ENCODE measurements at regions not wholly inside any gene's neighbourhood (a gene's known extent, or its start where the extent isn't known, plus 50 kb on each side); places are given as distances from the start of the nearest gene placed in this dataset.

GRCh38 chr5:161095953-161096352 lies 243.9 kb upstream of the ATP10B start:
- Mint-ChIP-seq H3K4me3 (no peak overlapping the region), H3K27me3 (no peaks in the 10 kb centered on the region), H3K27ac (no peak overlapping the region), H3K4me1 (no peaks in the 10 kb centered on the region), H3K9me3 (no peaks in the 10 kb centered on the region), H3K36me3 (ENCODE audit: low read depth) (no peaks in the 10 kb centered on the region)
- POLR2A ChIA-PET = no interaction called here
- no peak for DNase-seq
- CTCF ChIA-PET = no interaction called here

GRCh38 chr5:161094411-161094810 lies 242.4 kb upstream of the ATP10B start:
- CTCF ChIA-PET = no interaction called here
- Mint-ChIP-seq H3K4me1 (no peaks in the 10 kb centered on the region), H3K9me3 (no peaks in the 10 kb centered on the region), H3K36me3 (ENCODE audit: low read depth) (no peaks in the 10 kb centered on the region), H3K27me3 (no peaks in the 10 kb centered on the region), H3K27ac (no peak overlapping the region), H3K4me3 (no peak overlapping the region)
- DNase-seq = no peak
- POLR2A ChIA-PET = no interaction called here

- DNase-seq = no peak
- ChIA-PET CTCF (no interaction called here), POLR2A (no interaction called here)
- Mint-ChIP-seq H3K4me1 (no peaks in the 10 kb centered on the region), H3K36me3 (ENCODE audit: low read depth) (no peaks in the 10 kb centered on the region), H3K9me3 (no peaks in the 10 kb centered on the region), H3K4me3 (no peak overlapping the region), H3K27me3 (no peaks in the 10 kb centered on the region), H3K27ac (no peak overlapping the region)
Measured at GRCh38 chr5:161093100-161093499, 241.1 kb upstream of the ATP10B start.

DNA sequence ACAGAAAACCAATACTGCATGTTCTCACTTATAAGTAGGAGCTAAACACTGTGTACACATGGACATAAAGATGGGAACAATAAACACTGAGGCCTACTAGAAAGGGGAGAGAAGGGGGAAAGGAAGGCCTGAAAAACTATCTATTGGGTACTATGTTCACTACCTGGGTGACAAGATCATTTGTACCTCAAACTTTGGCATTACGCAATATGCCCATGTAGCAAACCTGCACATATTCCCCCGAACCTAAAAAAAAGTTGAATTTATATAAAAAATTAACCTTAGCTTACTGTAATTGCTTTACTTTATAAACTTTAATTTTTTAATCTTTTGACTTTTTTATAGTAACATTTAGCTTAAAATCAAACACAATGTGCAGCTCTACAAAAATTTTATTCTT lies 237.6 kb upstream of the ATP10B start:
- H3K4me3 Mint-ChIP-seq = no peak overlapping the region
- no peaks in the 10 kb centered on the region for H3K27me3 Mint-ChIP-seq
- no peaks in the 10 kb centered on the region for H3K9me3 Mint-ChIP-seq
- ChIA-PET CTCF (no interaction called here), POLR2A (no interaction called here)
- no peak for DNase-seq
- no peaks in the 10 kb centered on the region for H3K4me1 Mint-ChIP-seq
- no peaks in the 10 kb centered on the region for H3K36me3 Mint-ChIP-seq (ENCODE audit: low read depth)
- H3K27ac Mint-ChIP-seq = no peak overlapping the region

DNA sequence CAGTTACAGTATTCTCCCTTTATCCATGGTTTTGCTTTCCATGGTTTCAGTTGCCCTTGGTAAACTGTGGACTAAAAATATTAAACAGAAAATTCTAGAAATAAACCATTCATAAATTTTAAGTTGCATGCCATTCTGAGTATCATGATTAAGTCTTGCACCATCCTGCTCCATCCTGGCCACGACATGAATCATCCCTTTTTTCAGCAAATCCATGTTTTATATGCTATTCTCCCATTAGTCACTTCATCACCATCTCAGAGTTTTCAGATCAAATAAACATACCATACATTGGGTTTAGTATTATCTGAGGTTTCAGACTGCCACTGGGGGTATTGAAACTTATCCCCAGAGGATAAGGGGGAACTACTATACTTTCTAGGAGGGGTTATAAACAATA lies 234.4 kb upstream of the ATP10B start:
- Mint-ChIP-seq H3K27ac (no peak overlapping the region), H3K27me3 (no peaks in the 10 kb centered on the region), H3K4me3 (no peak overlapping the region), H3K4me1 (no peaks in the 10 kb centered on the region), H3K36me3 (ENCODE audit: low read depth) (no peaks in the 10 kb centered on the region), H3K9me3 (no peaks in the 10 kb centered on the region)
- POLR2A ChIA-PET = no interaction called here
- DNase-seq = no peak
- CTCF ChIA-PET = no interaction called here

DNA sequence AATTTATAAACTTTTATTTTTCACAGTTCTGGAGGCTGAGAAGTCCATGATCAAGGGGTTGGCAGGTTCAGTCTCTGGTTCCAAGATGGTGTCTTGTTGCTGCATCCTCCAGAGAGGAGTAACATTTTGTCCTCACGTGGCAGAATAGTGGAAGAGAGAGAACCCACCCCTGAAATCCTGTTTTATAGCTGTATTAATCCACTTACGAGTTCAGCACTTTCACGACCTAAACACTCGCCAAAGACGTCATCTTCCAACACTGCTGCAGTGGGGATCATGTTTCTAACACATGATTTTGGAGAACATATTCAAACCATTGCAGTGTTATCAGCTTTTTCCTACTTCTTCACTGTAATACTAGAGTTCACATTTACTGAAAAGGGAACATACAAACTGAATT lies 233.0 kb upstream of the ATP10B start:
- CTCF ChIA-PET = no interaction called here

GRCh38 chr5:161084115-161084514 lies 232.1 kb upstream of the ATP10B start:
- Mint-ChIP-seq H3K27me3 (no peaks in the 10 kb centered on the region), H3K9me3 (no peaks in the 10 kb centered on the region), H3K36me3 (ENCODE audit: low read depth) (no peaks in the 10 kb centered on the region), H3K4me3 (no peak overlapping the region), H3K4me1 (no peaks in the 10 kb centered on the region), H3K27ac (no peak overlapping the region)
- ChIA-PET CTCF (no interaction called here), POLR2A (no interaction called here)
- no peak for DNase-seq

More for the DNA sequence above, 233.0 kb upstream of the ATP10B start:
- no peak overlapping the region for H3K27ac Mint-ChIP-seq
- no peaks in the 10 kb centered on the region for H3K27me3 Mint-ChIP-seq
- no peaks in the 10 kb centered on the region for H3K4me1 Mint-ChIP-seq
- POLR2A ChIA-PET = no interaction called here
- DNase-seq = no peak
- no peak overlapping the region for H3K4me3 Mint-ChIP-seq
- no peaks in the 10 kb centered on the region for H3K9me3 Mint-ChIP-seq
- no peaks in the 10 kb centered on the region for H3K36me3 Mint-ChIP-seq (ENCODE audit: low read depth)

- Mint-ChIP-seq H3K36me3 (ENCODE audit: low read depth) (no peaks in the 10 kb centered on the region), H3K9me3 (no peaks in the 10 kb centered on the region), H3K27me3 (no peaks in the 10 kb centered on the region), H3K4me1 (no peaks in the 10 kb centered on the region), H3K4me3 (no peak overlapping the region), H3K27ac (no peak overlapping the region)
- DNase-seq = no peak
- ChIA-PET POLR2A (no interaction called here), CTCF (no interaction called here)
Measured at GRCh38 chr5:161078793-161079192, 226.8 kb upstream of the ATP10B start.

- H3K27me3 Mint-ChIP-seq = no peaks in the 10 kb centered on the region
- no peaks in the 10 kb centered on the region for H3K4me1 Mint-ChIP-seq
- no peak overlapping the region for H3K4me3 Mint-ChIP-seq
- ChIA-PET CTCF (no interaction called here), POLR2A (no interaction called here)
- no peak for DNase-seq
- no peaks in the 10 kb centered on the region for H3K9me3 Mint-ChIP-seq
- no peaks in the 10 kb centered on the region for H3K36me3 Mint-ChIP-seq (ENCODE audit: low read depth)
- H3K27ac Mint-ChIP-seq = no peak overlapping the region
Measured at GRCh38 chr5:161077936-161078545, 226.0 kb upstream of the ATP10B start.

DNA sequence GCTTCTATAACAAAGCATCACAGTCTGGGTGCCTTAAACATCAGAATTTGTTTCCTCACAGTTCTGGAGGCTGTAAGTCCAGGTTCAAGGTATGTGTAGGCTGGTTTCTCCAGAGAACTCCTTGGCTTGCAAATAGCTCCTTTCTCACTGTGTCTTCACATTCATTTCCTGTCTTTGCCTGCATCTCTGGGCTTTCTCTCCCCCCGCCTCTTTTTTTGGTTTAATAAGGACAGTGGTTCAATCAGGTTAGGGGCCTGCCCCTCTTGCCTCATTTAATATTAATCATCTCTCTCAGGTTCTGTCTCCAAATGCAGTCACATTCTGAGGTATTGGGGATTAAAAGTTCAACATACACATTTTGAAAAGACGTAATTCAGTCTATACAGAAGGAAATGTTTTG lies 225.5 kb upstream of the ATP10B start:
- CTCF ChIA-PET = no interaction called here
- no peak for DNase-seq
- no peaks in the 10 kb centered on the region for H3K27me3 Mint-ChIP-seq
- no peaks in the 10 kb centered on the region for H3K9me3 Mint-ChIP-seq
- no peaks in the 10 kb centered on the region for H3K4me1 Mint-ChIP-seq
- no peak overlapping the region for H3K4me3 Mint-ChIP-seq
- H3K27ac Mint-ChIP-seq = no peak overlapping the region
- H3K36me3 Mint-ChIP-seq (ENCODE audit: low read depth) = no peaks in the 10 kb centered on the region
- POLR2A ChIA-PET = no interaction called here

DNA sequence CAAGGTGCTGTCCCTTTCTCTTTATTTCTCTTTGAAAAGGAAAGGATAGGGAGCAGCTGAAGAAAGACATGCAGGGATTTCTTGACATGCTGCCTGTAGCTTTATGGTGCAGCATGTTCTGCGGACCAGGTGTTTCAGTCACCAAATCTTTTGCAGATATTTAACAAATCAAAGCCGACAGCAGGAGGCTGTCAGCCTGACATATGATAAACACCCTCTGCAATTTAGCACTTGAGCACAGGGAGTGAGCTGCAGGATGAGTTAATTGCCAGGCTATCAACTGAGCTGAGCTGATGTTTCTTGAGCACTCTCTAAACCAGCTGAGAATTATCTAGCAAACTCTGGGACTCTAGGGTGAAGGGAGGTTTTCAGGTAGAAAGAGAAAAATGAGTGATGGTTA lies 212.8 kb upstream of the ATP10B start:
- ChIA-PET CTCF (no interaction called here), POLR2A (no interaction called here)
- Mint-ChIP-seq H3K27ac (no peak overlapping the region), H3K4me1 (no peaks in the 10 kb centered on the region), H3K9me3 (no peaks in the 10 kb centered on the region), H3K36me3 (ENCODE audit: low read depth) (no peaks in the 10 kb centered on the region), H3K27me3 (no peaks in the 10 kb centered on the region), H3K4me3 (no peak overlapping the region)
- DNase-seq = no peak

GRCh38 chr5:161064297-161064696 lies 212.3 kb upstream of the ATP10B start:
- no peak for DNase-seq
- no peaks in the 10 kb centered on the region for H3K4me1 Mint-ChIP-seq
- H3K27ac Mint-ChIP-seq = no peak overlapping the region
- ChIA-PET POLR2A (no interaction called here), CTCF (no interaction called here)
- no peaks in the 10 kb centered on the region for H3K9me3 Mint-ChIP-seq
- no peaks in the 10 kb centered on the region for H3K27me3 Mint-ChIP-seq
- H3K36me3 Mint-ChIP-seq (ENCODE audit: low read depth) = no peaks in the 10 kb centered on the region
- no peak overlapping the region for H3K4me3 Mint-ChIP-seq

DNA sequence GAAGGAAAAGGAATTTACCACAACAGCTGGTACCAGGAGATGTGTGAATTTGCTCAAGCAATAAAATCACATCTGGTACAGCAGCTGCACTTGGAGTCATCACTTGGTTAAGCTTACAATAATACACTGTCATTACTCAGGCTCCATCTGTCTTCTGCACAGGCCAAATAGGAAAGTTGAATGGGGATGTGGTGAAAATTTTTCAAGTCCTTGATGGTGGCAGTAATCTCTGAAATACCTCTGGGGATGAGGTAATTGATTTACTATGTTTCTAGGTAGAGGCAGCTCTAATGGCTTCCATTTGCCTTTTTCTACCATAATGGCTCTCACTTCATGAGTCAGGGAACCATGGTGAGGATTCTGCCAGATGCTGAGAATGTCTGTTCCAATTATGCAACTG lies 206.8 kb upstream of the ATP10B start:
- ChIA-PET POLR2A (no interaction called here), CTCF (no interaction called here)
- no peak for DNase-seq
- no peaks in the 10 kb centered on the region for H3K4me1 Mint-ChIP-seq
- no peaks in the 10 kb centered on the region for H3K27me3 Mint-ChIP-seq
- H3K9me3 Mint-ChIP-seq = no peaks in the 10 kb centered on the region
- H3K36me3 Mint-ChIP-seq (ENCODE audit: low read depth) = no peaks in the 10 kb centered on the region
- H3K4me3 Mint-ChIP-seq = no peak overlapping the region
- H3K27ac Mint-ChIP-seq = no peak overlapping the region

- no peak overlapping the region for H3K4me3 Mint-ChIP-seq
- H3K27me3 Mint-ChIP-seq = no peaks in the 10 kb centered on the region
- ChIA-PET POLR2A (no interaction called here), CTCF (no interaction called here)
- H3K27ac Mint-ChIP-seq = no peak overlapping the region
- no peaks in the 10 kb centered on the region for H3K9me3 Mint-ChIP-seq
- no peaks in the 10 kb centered on the region for H3K4me1 Mint-ChIP-seq
- DNase-seq = no peak
- H3K36me3 Mint-ChIP-seq (ENCODE audit: low read depth) = no peaks in the 10 kb centered on the region
Measured at GRCh38 chr5:161051920-161052500, 200.0 kb upstream of the ATP10B start.

- Mint-ChIP-seq H3K27me3 (no peaks in the 10 kb centered on the region), H3K36me3 (ENCODE audit: low read depth) (no peaks in the 10 kb centered on the region), H3K9me3 (no peaks in the 10 kb centered on the region), H3K4me3 (no peak overlapping the region), H3K27ac (no peak overlapping the region), H3K4me1 (no peaks in the 10 kb centered on the region)
- POLR2A ChIA-PET = no interaction called here
- CTCF ChIA-PET = no interaction called here
- DNase-seq = no peak
Measured at GRCh38 chr5:161047024-161047423, 195.0 kb upstream of the ATP10B start.

All from activated CD4-positive, alpha-beta memory T cell treated with anti-CD3 and anti-CD28 coated beads, Interleukin-2, amount 10 ng/mL, durations not matched to agents 7 days and 5 days (primary cell).